ENCODE measurements at regions not wholly inside any gene's neighbourhood (a gene's known extent, or its start where the extent isn't known, plus 50 kb on each side); places are given as distances from the start of the nearest gene placed in this dataset.
A peak's percentile ranks its signal among the peaks of the same experiment; 100 is the strongest.
"Not testable (repeated sequence)": the region's sequence is repeated elsewhere in the genome, so short reads cannot be mapped to it uniquely, and the experiment has no call there.

DNA sequence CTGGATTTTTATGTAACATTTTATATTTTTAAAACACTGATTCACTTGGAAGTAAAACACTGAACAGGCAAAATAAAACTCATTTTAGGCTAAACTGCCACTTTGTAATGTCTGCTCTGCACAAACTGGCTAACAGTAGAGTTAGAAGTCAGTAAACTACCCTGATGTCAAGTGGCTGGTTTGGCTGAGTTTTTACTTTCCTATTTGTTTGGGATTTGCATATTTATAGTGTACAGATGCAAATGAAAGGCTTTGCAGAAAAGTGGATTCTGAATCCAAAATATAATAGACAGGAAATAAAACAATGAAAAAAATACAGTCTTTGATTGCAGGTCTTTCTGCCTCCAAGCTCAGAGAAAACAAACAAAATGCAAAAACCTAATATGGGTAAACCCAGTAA lies 213.1 kb downstream of the CDH26 start:
- no peak for DNase-seq

DNA sequence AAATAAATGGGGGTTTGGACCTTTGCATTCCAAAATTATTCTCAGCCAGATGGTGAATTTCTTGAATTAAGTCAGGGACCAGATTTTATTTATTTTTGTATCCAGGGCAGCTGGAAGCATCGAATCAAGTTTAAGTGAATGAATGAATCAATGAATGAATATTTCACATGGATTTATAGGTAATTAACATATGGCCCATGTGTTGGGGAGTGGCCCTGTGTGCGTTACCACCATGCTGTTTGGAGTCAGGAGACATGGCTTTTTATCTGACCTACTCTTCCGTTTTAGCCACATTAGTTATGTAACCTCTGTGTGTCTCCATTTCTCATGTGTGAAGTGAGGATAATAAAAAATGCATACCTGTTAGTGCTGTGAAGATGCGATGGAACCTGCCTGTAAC lies 213.5 kb downstream of the CDH26 start:
- no peak for DNase-seq

DNA sequence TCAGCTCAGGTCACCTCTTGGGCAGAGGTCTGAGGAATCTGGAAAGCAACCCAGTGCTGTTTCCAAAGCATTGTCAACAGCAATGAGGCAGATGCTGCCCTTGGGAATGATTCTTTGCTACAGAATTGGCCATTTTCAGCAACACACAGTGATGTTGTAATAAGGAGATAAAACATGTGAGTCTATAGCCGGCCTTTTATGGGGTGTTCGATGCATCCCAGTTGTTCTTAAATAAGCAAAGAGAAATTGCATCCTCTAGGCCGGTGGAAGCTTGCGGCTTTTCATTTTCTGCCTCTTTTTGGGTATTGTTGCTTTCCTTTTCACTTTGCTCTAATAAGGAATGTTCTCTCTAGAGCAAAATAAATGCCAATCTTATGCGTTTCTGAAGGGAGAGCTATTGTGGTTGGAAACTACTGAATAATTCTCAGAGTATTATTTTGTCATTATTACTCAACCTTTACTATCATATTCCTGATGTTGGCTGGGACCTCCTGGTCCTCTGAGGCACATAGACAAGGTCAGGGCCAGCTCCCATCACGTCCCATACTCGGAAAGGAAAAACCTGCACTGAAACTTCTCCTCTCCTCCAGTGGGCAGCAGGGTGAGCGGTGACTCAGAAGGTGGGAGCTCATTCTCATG lies 214.2 kb downstream of the CDH26 start:
- DNase-seq: peak; percentile 2

DNA sequence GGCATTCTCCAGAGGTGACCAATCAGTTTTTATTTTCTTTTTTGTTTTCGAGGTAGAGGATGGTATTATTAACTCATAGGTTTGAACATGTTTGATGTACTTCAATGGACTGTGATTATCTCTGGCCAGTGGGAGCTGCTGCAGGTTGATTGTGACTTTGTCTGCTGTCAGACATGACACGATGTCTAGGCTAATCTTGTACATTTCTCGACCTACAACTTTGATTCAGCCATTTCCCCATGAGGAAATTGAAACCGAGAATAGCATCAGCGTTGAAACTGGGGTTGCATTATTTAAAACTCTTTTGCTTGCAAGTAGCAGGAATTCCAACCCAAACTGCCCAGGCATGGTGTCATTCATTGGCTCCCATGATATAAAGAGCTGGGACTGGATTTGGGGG lies 218.9 kb downstream of the CDH26 start:
- DNase-seq: no peak

DNA sequence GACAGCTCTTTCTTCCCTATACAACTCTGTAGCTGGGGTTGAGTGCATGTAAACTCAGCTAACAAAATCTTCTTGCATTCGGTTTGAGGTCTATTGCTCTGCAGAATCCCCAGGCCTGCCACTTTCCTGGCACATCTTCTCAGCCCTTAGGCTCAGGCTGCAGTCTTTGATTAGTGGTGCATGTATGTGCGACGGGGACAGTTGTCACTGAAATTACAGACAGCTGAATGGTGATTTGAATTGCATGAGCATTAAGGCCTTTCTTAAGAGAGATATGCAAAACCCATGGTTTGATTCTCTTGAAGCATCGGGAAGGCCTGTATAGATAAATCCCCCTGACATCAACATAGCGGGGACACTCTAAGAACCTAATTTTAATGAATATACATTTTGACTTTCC lies 222.8 kb downstream of the CDH26 start:
- DNase-seq: no peak

DNA sequence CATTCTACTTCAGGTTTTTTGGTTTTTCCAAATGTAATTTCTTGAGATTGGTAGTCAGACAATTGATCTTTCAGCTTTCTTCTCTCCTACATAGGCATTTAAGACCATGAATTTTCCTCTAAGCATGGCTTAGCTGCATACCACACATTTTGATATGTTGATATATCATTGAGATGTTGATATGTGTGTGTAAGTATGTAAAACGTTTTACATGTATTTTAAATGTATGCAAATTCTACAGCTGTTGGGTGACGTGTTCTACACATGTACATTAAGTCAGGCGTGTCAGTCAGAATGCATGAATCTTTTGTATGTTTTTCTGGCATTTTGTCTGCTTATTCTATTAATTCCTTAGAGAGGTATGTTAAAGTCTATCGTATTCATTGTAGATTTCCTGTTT lies 228.2 kb downstream of the CDH26 start:
- no peak for DNase-seq

DNA sequence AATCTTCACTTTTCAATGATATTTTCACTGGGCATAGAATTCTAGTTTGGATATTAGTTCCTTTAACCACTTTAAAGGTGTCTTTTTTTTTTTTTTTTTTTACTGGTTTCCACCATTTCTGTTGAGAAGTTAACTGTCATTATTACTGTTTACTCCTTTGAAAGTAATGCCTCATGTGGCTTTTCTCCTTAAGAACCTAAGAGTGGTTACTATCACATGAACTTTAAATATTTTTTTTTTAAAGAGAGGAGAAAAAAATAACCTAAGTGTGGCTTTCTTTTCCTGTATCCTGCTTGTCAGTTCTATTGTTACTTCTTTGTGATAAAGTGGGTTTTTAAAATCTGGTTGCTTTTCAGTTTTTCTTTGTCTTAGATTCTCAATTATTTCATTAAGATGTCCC lies 229.5 kb downstream of the CDH26 start:
- no peak for DNase-seq

DNA sequence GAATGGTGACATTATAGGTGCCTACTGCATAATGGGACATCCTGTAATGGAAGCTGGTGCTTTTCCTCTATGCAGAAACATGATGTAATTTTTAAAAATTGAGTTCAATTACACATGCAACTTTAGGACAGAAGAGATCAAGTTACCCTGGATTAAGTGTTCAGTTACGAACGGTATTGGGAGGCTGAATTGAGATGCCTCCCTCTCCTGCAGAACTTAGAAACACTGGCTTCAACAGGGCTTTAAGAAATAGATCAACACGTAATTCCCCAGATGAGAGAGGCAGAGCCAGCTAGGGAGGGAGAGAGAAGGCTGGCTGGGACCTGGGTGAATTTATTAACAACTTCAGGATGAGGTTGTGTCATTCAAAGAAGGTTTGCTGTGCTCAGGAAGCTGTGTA lies 232.8 kb downstream of the CDH26 start:
- no peak for DNase-seq

DNA sequence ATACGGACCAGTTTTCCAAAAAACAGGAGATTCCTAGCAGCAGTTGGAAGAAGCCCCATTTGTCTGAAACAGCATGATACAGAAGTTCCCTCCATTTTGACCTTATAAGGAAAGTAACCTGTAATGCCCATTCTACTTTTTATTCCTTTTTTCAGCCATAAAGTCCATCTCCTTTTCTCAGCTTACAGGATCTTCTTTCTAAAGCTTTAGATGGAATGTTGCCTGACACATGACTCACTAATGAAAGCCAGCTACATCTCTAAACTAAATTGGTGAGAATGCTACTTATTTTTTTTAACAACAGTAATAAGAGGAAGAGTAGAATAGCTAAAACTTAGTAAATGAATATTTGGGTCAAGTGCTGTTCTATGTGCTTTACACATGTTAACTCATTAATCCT lies 234.1 kb downstream of the CDH26 start:
- DNase-seq: no peak

DNA sequence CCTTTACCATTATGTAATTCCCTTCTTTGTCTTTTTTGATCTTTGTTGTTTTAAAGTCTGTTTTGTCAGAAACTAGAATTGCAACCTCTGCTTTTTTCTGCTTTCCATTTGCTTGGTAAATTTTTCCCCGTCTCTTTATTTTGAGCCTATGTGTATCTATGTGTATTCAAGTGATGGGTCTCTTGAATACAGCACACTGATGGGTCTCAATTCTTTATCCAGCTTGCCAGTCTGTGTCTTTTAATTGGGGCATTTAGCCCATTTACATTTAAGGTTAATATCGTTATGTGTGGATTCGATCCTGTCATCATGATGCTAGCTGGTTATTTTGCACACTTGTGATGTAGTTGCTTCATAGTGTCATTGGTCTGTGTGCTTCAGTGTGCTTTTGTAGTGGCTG lies 240.9 kb downstream of the CDH26 start:
- not testable (repeated sequence) for DNase-seq

DNA sequence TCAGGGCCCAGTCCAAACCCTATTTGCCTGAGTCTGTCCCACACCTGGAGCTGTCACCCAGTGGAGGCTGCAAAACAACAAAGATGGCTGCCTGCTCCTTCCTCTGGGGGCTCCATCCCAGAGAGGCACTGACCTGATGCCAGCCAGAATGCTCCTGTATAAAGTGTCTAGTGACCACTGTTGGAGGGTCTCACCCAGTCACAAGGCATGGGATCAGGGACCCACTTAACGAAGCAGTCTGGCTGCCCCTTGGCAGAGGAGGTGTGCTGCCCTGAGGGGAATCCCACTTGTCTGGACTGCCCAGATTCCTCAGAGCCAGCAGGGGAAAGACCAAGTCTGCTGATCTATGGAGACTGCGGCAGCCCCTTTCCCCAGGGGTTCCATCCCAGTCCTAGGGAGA lies 241.6 kb downstream of the CDH26 start:
- no peak for DNase-seq

DNA sequence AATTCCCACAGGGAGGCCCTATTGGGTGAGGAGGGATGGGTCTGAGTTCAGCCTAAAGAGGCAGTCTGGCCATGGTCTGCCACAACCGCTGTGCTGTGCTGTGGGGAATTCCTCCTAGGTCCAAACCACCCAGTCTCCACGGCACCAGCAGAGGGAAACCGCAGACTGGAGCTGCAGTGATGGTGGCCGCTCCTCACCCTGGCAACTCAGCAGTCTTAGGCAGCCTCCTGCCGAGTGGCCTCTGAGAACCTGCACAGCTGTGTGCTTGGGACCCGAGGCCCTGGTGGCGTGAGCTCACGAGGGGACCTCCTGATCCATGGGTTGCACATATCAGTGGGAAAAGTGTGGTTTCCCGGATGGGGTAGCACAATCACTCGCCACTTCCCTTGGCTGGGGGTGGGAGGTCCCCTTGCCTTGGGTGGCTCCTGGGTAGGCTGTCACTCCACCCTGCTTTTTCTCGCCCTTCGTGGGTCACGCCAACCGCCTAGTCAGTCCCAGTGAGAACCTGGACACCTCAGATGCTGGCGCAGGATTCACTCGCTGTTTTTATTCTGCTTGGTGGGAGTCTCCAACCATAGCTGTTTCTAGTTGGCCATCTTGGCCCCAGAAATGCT lies 242.2 kb downstream of the CDH26 start:
- no peak for DNase-seq

DNA sequence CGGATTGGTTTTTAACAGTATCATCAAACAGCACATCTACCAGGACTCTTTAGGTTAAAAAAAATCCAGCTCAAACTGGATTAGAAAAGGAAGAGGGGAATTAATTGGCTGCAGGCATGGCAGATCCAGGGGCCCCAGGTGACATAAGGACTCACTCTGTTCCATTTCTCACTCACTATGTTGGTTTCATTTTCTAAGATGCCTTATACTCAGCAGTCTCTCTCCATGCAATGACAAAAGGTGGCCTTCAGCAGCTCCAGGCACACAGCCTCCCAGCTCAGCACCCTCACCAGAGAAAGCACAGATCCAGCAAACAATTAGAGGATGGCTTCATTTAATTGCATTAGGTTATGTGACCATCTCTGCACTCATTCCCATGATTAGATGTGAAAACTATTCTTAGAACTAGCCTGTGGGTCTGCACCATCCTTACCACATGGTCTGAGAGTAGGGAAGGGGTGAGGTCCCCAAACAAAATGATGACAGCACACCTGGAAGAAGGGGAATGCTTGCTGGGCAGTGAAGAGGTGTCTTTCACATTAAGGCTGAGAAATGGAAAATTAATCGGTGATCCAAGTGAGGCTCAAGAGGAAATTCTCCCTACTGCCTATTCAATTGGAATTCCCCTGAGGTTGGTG lies 243.1 kb downstream of the CDH26 start:
- DNase-seq: no peak

DNA sequence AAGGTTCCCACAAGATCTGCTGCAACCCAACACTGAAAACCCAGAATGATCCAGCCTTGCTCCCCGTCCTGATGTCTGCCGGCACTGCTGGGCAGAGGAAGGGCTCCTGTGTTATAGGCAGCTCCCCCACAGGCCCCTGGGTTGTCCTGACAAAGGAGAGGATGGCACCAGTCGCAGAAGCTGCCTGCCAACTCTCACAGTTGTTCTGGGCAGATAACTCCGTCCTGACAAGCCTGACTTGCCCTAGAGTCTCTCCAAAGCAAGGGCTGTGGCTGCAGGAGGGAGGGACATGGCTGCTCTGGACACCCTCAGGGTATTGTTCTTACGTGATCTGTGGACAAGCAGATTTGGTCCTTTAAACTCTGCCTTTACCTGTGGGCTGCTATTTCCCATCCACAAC lies 243.8 kb downstream of the CDH26 start:
- DNase-seq: no peak

DNA sequence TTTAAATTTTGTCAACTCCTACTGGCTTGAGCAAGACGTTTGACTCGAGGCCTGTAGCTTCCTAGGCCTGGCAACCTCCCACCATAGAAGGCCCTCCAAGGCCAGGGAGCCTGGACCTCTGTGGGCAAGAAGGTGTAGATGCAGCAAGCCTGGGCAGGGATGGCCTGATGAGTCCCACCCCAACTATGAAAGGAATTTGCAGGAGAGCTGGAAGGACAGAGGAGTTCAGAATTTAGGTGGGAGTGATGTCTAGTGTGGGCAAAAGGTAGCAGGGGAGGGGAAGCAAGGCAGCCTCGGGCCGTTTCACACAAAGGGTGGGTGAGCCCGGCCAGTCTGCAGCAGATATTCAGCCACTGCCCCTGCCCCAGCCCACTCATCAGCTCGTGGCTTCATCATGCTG lies 245.2 kb downstream of the CDH26 start:
- DNase-seq: no peak

DNA sequence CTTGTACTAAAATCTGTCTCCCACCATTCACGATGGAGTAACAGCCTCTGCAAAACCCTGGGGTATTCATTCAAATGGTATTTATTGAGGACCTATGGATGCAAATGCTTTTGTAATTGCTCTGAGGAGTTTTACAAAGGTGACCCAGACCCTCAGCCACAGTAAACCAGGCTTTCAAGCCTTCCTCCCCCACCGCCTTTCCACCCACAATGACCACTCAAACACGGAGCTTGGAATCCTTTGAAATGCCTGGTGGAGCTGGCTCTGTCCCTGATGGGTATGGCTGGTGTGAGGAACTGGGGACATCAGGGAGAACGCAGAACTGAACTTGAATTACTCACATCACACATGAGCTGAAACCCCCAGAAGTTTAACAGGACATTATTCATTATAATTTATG lies 246.4 kb downstream of the CDH26 start:
- no peak for DNase-seq

DNA sequence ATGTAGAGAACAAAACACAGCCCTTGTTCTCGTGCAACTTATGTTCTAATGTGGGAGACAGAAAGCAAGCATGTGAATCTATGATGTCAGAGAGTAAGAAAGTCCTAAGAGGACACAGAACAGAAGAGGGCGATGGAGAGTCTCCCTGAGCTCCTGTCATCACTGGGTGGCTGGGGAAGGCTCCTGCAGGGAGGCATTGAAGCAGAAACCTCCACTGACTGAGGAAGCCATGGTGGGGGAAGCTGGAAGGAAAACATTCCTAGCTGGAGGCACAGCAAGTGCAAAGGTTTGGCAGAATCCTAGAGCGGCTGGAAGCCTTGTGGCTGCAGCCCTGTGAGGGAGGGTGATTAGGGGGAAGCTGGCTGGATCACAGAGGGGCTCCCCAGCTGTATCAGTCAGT lies 248.0 kb downstream of the CDH26 start:
- DNase-seq: no peak

DNA sequence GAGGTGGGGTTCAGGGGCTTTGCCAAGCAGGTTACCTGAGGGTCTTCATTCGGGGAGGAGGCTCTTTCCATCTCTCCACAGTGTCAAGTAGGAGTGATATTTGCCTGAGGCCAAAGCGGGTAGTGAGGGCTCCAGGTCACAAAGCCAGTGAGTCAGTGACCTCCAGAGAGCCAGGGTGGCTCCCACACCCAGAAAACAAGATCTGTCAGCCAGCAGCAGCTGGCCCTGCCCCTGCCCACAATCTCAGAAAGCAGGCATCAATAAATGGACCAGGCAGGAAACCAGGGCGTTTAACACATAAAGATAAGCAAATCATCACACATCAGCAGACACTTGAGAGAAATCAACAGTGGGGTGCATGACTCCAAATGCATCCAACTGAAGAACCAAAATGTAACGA lies 250.8 kb downstream of the CDH26 start:
- no peak for DNase-seq

DNA sequence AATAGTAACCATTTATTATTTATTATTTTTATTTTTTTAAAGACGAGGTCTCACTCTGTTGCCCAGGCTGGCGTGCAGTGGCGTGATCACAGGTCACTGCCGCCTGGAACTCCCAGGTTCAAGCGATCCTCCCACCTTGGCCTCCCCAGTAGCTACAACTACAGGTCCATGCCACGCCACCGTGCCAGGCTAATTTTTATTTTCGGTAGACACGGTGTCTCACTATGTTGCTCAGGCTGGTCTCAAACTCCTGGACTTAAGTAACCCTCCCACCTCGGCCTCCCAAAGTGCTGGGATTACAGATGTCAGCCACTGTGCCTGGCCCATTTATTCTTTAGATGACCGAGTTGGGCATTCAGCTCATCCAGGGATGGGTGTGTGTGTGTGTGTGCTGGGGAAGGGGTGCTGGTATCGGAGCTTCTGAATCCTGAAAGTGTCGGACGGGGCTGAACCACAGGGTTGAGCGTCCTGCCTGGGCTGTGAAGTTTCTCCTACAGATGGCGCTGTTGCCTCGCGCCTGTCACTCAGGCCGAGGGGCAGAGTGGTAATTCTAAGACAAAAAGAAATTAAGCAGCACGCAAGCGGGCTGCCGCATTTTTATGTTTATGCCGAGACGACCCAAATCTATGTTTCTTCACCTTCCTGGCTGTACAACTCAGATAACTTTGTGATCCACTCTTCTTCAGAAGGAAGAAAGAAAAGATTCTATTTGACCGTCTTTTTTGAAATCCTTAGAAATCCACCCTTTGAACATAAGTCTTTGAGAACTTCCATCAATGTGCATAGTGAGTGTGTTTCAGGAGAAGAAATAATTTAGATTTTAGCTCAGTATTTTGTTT lies 252.8 kb downstream of the CDH26 start:
- DNase-seq: peak; percentile 75

DNA sequence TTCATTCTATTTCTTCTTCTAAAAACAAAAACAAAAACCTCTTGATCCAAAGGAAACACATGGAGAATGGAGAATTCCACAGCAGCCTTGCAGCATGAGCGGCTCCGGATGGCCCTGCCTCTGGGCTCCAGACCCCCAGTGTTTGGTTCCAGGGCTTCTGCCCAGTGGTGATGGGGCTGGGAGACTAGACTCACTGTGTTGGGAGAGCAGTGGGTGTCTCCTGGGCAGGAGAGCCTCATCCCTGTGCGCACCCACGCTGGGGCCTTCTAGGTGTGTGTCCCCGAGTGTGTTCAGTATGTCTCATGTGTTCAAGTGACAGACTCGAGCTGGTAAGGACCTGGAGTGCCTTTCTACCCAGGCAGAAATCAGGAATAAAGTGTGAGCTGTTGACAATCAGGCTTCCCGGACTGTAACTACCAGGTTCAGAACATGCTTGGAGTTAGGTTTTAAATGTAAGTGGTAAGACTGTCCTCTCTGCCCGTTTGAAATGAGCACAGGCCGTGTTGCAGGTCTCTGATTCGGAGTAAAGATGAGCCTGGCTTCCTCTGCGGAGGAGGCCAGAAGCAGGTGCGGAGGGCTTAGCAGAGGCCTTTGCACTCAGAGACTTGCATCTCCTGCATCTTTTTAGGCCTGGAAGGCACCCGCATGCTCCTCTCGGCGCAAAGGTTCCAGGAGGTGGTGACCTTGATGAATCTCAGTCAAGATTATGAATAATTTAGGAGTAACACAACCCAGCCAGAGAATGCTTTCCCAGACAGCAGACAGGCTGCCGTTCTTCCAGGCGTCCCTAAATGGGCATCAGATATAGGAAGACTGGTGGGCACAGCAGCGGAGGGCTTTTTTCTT lies 253.6 kb downstream of the CDH26 start:
- no peak for DNase-seq

DNA sequence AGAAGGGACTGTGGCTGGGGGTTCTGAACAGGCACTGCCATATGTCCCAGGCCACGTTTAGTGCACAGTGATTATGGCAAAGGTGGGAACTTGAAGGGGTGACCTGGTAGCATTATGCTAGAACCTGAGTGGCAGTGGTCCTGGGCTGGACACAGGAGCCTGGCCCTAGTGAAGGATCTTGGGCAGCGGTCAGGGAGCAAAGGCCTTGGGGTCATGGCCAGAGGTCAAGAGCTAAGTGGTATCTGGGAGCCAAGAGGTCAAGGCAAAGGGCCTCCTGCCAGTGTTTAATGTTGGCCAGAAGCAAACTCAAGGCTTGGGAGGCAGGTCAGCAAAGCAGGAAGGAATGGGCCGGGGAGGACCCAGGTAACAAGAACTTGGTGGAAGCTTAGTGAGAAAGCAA lies 254.5 kb downstream of the CDH26 start:
- no peak for DNase-seq

Measured in muscle of arm (tissue), 1 donor.